CD4-positive, alpha-beta T cell treated with Interferon alpha-2 for 1 hour (primary cell): ENCODE measurements at regions not wholly inside any gene's neighbourhood (a gene's known extent, or its start where the extent isn't known, plus 50 kb on each side); places are given as distances from the start of the nearest gene placed in this dataset.

Experiments
- DNase-seq, 2 donors: peaks; one replicate each; pipeline ENCODE4 v3.0.0-alpha.2; 2020 to 2022

DNA sequence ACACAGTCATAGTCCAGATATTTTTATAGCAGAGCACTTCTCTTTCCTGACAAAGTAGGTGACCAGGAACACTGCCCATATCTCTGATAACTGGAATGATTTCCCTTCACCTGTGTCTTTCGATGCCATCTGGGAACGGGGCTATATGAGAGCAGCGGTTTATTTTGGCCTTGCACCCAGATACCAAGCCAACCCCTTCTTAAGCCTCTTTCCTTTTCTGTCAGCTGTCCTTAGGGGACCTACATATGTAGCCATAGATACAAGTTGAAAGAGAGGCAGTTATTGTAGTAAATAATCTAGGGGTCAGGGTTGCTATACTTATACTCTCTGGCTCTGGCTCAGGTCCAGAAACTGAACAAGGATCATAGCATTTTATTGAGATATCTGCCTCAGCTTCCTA lies 128.8 kb downstream of the NHLRC3 start:
- no peak for DNase-seq

DNA sequence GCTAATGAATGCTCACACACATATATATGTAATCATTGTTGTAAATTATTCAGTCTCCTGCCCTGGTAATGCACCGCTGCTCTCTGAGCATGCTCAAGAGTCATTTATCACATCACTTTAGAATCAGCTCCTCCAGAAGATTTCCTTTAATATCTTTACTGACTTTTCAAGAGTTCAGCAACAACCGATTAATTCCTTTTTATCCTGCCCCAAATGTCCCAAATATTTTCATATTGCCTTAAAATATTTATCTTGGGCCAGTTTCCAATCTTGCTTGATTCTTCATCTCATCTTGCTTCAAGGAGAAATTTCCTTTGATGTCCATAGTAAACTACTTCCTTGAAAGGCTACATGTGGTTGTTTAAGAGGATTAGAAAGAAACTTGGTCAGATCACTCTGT lies 132.5 kb downstream of the NHLRC3 start:
- no peak for DNase-seq

DNA sequence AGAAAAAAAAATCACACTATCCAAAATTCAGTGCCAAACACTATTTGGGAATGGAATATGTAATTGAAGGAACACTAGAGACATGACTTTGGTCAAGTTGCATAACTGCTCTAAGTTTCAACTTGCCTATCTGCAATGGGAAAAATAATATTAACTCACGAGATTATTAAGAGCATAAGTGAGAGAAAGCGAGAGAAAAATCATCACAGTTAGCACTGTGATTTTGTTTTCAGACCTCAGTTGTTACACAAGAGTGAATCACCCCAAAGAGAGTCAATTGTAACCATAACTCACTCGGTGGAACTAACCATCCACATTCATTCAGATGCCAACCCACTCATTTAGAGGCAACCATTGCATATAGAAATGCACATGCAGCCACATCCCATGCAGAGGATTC lies 147.1 kb downstream of the NHLRC3 start:
- no peak for DNase-seq

DNA sequence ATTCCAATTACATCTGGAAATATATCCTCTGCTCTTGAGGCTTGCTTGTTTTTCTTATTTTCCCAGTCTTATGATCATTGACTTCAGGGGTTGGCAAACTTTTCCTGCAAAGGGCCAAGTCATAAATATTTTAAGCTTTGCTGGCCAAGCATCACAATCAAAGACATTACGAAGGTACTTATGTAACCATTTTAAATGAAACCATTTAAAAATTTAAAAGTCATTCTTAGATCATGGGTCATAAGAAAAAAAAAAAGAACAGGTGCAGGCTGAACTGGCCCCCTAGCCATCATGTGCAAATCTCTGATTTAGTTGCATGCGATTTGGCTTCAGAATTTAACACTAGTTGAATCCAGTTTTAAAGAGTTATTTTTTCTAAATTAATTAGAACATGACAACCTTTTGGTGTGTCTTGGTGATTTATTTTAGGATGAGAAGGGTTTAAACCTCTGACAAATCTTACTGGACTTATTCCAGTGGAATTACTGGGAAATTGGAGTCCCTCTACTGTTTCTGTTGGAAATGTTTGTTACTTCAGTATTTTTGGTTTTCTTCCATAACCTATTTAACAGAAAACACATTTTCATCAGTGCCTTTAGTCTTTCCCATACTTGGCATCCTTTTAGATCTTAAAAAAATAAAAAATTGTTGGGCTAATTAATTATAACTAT lies 148.1 kb downstream of the NHLRC3 start:
- DNase-seq = no peak

DNA sequence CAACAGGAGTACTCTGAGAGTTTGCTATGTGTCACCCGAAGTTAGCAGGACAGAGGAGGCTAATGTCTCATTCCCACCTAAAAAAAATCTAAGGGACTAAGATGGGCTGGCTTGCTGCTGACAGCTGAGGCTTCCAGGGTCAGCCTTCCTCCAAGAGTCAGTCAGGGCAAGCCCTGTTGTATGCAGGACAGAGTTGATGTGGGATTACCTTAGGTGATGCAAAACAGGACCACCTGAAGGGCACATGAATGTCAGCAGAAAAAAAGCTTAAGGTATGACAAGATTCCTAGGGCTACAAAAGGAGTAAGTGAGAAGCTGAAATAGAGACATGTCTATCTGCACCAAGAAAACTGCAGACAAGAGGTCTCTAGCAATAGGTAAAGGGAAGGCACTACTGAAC lies 151.5 kb downstream of the NHLRC3 start:
- DNase-seq = no peak

DNA sequence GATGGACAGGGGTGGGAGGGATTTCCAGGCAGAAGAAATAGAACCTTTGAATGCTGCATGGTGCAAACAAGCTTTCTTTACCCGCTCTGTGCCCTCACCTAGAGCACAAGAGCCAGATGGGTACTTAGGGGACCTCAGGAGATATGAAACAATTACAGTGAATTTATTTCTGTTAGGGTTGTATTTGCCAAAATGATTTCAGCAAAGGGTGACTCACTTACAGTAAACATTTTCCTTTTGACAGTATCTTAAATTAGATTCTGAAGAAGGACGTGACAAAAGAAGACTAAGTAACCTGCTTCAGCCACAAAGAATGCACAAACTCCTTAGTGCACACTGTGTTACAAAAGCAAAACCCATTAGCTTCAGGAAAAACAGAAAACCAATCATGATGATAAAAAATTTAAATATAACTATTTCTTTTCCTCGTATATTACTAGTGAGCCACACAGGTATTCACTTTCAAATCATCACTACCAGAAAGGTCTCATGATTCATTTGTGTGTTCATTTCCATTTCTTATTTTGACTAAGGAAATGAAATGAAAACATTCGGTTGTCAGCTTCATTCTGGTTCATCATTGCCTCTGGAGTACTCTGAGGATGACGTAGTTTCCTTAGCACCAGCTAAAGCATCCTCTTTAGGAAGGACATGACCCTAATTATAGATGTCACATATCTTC lies 158.8 kb downstream of the NHLRC3 start:
- DNase-seq = no peak

DNA sequence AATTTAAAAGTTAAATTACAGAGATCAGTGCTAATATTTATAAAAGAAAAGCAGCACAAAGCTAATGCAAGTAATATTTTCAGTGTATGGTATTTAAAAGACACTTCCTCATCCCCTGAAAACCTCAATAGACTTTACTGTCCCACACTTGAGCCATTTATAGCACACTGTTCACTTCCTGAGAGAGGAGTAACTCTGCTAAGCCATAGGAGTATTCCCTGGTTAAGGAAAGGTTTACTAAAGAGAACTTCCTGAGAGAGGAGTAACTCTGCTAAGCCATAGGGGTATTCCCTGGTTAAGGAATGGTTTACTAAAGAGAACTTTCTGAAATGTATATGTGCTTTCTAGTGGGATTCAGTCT lies 159.4 kb downstream of the NHLRC3 start:
- DNase-seq = no peak

DNA sequence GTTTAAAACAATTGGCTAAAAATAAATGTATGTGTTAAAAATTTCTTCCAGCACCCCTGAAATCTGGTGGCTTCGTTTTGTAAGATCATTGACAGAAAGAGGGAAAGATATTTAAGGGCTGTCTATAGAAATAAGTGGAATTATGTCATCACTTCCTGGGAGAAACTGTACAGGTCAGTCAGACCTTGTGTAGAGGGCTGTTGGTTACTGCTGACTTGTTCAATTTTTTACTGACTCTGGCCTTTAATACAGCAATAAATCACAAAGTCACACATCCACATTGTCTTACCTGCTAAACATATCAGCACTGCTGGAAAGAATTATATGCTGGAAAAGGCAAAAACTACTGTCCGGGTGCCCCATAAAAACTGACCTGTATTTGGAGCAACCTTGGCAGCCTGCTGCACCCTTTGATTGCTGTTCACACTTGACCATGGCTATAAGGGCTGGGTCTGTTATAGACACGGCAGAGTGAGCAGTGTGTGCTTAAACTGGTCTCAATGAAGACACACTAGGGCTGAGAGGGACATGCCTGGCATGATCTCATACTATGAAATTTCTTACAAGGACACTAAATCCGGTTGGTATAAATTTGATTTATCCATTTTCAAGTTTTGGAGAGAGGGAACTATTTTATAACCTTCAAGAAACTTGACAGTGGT lies 162.1 kb downstream of the NHLRC3 start:
- no peak for DNase-seq

DNA sequence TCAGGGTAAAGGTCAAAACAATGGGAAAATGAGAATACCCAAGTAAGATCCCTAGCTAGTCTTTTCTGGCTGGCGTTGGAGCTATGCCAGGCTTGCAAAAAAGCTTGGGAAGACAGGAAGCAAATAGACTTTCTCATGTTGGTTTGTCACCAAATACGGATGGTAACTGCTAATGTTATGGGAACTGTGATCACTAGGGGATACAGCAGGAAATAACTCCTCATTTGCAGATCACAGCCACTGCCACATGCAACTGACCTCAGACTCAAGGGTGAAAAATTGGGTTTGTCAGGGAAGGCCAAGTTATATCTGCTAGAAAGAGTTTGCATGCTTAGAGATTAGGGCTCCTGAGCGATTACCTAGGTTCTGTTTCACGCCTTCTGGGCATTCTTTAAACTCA lies 162.9 kb downstream of the NHLRC3 start:
- no peak for DNase-seq

DNA sequence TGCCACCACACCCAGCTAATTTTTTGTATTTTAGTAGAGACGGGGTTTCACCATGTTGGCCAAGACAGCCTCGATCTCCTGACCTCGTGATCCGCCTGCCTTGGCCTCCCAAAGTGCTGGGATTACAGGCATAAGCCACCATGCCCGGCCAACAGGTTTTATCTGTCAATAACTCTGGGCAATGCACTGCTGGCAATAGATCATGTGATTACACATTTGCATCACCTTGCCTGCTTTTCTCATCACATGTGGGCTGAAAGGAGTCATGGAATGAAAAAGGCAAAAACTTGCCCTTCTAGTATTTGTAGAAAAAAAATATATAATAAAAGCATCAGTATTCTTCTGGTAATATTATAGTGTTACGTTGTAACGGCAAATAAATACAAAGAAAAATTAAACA lies 164.5 kb downstream of the NHLRC3 start:
- no peak for DNase-seq

DNA sequence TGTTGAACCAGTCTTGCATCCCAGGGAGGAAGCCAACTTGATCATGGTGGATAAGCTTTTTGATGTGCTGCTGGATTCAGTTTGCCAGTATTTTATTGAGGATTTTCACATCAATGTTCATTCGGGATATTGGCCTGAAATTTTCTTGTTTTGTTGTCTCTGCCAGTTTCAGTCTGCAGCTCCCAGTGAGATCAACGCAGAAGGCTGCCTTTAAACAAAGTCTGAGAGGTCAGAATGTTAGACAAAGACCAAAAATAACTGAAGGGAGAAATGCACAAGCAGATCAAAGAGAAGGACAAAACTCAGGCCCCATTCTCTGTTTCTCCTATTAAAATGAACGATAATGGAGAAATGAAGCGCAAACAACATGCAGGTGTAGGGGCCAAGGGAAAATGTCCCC lies 170.4 kb downstream of the NHLRC3 start:
- no peak for DNase-seq

DNA sequence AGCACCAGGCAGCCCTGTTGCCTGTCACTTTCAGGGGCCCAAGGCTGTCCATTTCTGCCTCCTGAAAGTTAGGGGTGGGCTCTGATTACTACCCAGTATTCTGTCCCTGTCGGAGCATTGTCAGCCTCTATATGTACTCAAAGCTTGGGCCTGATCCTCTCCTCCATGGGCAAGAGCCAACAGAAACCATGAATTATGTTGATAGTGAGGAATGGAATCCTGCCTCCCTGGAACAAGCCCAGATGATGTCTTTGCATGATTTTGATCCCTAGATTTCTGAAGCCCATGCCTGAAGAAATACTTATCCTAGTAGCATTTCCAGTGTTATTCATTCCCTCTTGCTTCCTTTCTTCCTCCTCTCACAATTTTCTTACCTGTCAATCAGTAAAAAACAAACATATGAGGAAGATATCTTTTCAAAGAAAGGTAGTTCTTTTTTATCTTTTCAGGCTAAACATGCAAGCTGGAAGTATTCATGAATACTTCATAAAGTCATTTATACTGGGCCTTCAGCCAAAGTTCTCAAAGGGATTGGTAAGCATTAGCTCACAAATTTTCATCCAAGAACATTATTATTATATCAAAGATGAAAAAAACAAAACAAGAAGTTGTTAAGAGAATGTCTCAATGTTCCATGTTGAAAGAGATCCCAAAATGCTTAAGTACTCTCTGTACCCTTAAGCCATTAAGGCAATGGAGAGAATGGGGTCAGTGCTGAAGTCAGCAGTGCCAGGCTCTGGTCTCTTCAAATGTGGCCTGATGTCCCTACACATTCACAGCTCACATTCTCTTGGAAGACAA lies 171.7 kb downstream of the NHLRC3 start:
- no peak for DNase-seq

DNA sequence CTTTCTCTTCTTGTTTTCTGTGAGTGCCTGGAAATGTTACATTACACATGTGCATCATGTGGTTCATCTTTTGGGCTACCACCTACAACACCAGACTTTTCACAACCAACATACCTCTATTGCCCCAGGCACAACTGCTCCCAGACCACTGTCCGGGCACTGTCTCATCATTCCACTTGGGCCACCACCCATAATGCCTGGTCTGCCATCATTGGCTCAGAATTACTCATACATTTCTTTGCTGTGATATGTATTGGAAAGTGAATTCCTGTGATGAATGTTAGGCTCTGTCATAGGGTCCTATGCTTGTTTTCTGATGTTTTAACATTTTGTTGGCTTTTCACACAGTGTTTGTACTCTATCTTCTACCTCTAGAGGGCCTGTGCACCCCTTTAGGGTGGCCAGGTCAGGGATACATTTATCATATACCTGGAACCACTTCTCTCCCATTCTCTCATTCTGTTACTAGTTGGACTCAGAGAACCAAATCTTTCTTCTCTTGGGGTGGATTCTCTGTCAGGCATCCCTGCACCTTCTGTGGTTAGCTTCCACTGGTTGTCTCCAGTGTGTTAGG lies 172.8 kb downstream of the NHLRC3 start:
- DNase-seq = no peak

DNA sequence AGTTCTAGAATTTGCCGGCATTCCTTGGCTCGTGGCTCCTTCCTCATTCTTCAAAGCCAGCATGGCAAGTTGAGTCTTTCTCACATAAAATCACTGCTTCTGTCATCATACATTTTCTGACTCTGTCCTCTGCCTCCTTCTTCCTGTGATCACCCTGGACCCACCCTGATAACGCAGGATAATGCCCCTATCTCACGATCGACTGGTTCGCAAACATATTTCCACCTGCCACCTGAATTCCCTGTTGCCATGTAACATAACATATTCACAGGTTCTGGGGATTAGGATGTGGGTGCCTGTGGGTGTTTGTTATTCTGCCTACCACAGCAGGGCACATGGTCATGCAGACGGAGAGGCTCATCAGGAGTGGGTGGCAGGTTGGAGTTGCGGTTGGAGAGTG lies 177.7 kb downstream of the NHLRC3 start:
- DNase-seq = no peak

DNA sequence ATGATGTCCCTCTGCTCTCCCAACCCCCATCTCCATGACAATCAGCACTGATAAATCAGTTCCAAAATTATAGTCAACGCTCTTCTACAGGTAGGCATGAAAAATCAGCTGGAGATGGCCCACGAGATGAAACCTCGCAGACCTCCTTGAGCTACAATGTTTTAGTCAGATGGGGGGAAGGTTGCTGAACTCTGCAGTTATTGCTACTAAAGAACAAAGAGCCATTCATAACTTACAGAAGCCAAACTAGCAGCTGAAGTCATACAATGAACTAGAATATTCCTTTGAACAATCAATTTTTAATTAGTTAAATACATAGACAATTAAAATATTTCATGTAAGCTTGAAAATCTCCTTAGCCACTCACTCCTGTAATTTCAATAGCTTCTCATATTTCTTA lies 179.2 kb downstream of the NHLRC3 start:
- DNase-seq = no peak

DNA sequence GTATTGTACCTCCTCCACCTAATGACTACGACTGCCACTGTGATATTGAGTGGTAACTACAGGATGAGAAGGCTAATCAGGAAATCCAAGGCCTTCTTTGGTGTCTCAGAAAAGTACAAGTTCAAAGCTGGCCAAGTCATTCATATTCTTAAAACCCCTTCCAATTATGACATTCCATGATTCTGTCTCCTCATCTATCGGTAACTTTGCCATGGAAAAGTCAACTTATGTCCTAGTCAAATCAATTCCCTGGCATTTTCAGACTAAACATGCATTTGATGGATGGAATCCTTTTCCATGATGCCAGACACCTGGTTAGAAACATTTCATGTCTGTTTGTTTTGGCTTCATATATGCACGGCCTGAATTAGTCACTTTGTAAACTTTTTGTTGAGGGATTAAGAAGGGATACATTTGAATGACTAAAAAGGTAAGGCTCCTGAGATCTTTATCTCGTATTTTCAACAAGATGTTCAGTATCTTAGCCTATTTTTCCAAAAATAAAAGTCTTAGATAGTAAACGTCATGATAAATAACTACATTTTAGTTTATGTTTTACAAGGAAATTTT lies 186.5 kb downstream of the NHLRC3 start:
- DNase-seq = no peak

DNA sequence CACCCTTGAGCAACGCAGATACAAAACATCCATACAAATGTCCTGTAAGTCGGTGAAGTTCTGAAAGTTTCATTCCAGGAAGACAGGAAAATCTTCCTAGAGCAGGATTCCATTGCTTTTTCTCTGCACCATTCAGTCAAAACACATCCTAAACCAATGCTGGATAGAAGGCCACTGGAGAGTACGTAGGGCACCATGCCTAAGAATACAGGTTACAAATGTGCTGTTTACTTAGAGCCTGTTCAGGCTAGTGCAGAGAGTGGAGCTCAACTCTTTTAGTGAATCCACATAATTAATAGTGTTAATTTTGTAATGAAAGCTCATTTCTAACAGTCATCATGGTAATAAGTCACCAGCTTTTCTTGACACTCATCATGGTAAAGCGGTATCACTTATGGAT lies 187.6 kb downstream of the NHLRC3 start:
- DNase-seq = no peak

DNA sequence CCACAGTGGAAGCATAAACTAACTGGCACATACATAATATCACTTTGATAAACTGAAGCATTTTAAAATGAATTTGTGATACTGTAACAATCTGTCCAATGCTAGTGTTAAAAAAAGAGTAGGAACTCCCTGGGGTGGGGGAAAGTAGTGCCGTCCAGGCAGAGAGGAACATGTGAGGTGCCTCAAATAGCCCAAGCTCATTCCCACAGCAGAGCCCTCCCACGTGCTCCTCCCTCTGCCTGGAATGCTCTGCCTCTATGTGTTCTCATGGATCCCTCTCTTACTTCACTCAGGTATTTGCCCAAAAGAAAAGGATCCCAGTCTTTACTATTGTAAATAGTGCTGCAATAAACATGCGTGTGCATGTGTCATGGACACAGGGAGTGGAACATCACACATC lies 188.1 kb downstream of the NHLRC3 start:
- no peak for DNase-seq

DNA sequence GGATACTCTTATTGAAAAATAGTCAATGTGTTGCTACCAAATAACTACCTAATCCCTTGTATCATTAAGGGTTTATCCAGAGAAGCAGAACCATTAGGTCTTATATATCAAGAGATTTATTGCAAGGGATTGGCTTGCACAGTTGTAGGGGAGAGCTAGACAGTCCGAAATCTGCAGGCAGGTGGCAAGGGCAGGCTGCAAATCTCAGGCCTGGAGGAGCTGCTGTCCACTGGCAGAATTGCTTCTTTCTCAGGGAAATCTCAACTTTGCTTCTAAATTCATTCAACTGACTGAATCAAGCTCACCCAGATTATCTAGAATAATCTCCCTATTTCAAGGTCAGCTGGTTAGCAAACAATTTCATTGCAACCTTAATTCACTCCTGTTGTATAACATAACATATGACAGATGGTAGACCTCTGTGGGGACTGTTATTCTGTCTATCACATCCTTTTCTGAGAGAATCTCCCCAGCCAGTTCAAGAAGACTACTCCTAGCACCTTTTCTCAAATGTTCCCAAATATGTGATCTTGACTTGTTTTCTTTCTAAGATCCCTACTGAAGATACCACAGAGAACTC lies 194.2 kb downstream of the NHLRC3 start:
- no peak for DNase-seq

DNA sequence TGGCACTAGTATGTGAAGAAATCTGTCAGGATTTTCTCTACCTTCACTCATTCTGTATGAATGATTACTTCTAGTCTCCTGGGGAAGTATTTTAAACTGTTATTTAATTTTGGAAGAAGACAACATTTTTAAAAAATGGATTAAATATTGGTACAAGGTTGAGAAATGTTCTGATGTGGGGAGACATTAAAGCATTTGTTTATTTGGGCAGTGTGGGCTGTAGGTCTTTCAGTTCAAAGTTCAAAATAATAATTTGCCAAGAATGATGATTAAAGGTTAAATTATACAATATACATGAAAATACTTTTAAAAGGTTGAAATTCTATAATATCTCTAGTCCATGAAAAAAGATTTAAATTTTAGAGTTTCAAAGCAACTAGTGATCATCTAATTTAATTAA lies 194.7 kb downstream of the NHLRC3 start:
- DNase-seq = no peak

DNA sequence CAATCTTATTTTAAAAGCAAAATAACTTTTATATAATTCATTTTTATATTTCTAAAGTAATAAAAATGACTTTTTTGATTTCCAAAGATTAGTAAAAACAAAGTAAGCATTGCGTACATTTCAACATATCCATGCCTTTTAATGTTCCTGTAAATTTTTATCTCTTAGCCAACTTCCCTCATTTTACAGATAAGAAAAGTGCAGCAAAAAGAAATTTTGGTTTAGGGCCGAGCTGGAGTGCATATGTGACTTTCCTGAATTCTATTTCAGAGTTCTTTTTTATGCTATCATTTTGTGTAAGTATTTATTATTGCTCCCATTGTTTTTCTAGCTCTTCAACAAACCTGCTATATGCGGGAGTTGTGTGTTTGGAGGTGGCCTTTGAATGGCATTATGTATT lies 195.3 kb downstream of the NHLRC3 start:
- DNase-seq = no peak

DNA sequence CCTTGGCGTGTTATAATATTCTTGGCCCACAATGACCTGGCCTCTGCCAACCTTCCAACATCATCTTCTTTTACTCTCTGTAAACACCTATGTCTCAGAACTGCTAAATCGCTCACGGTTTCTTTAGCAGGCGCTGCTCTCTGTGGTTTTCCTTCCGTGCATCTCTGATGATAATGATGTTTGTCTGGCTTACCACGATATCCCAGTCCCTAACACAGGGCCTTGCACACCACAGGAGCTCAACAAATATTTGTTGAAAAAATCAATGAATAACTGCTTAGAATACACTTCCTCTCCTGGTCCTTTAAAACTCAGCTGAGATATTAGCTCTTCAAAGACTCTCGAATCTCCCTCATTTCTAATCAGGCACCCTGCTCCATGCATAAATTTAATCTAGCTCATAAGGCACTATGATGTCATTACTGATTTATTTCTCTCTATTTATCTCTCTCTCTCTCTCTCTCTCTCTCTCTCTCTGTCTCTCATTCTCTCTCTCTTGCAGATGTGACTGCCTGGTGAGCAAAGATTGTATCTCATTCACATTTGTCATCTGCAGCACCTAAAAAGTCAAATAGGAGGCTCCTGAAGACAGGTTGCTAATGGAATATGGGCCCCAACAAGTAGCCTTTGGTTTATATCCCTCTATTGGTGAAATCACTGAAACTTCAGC lies 206.4 kb downstream of the NHLRC3 start:
- DNase-seq = no peak
